B cell (primary cell): ENCODE measurements at regions not wholly inside any gene's neighbourhood (a gene's known extent, or its start where the extent isn't known, plus 50 kb on each side); places are given as distances from the start of the nearest gene placed in this dataset.

Experiments used
- ATAC-seq: fragments of 200-7000 bp; cut with Tn5 transposase; one replicate; pipeline ENCODE4 v1.10.0; 2021; ENCODE audit warnings: low read depth, mild to moderate bottlenecking, moderate number of reproducible peaks, moderate library complexity
- CTCF ChIA-PET: fragments of 350-600 bp; sonication (Branson Sonifier 250); formaldehyde crosslinking; loops from one replicate; lab custom pipeline; 2021; ENCODE audit warnings: antibody characterized with exemption, inconsistent platforms; lab: Charles Lee
- POLR2A ChIA-PET: fragments of 350-600 bp; sonication (Branson Sonifier 250); formaldehyde crosslinking; loops from one replicate; lab custom pipeline; 2021; ENCODE audit warnings: antibody characterized with exemption; lab: Charles Lee
- DNase-seq: peaks from one replicate; pipeline ENCODE4 v3.0.0; 2013
- H2AFZ ChIP-seq: 2 replicates; pipeline ENCODE4 v1.6.1; 2012; ENCODE audit warnings: mild to moderate bottlenecking, low read depth, low read length; ENCODE audit not compliant: insufficient read depth, poor library complexity, severe bottlenecking
- H3K27ac ChIP-seq, 2 donors: 1 replicate in 1 of 2; 2 replicates in 1 of 2; pipeline ENCODE4 v1.5.1; 2012 to 2013; ENCODE audit warnings: low read length in 2 of 2, mild to moderate bottlenecking in 2 of 2, moderate library complexity in 1 of 2
- H3K27me3 ChIP-seq, 4 experiments: fragments of 200-600 bp in 1 of 4; sonication (generic) in 1 of 4; replicated peaks in 1 of 4; 1 replicate in 2 of 4; 2 replicates in 2 of 4; pipeline versions ENCODE4 v1.6.1 to v1.7.0; 2013 to 2016; ENCODE audit warnings: low read length in 3 of 4, mild to moderate bottlenecking in 2 of 4, mixed read lengths in 1 of 4, moderate library complexity in 1 of 4; ENCODE audit not compliant: insufficient read depth in 4 of 4, control insufficient read depth in 3 of 4; ENCODE audit errors: control extremely low read depth in 1 of 4
- H3K36me3 ChIP-seq, 2 experiments: replicated peaks in 1 of 2; 1 replicate in 1 of 2; 2 replicates in 1 of 2; pipeline versions ENCODE4 v1.6.1 to v1.7.1; 2013; ENCODE audit warnings: low read length in 1 of 2; ENCODE audit not compliant: insufficient read depth in 2 of 2, control insufficient read depth in 1 of 2; ENCODE audit errors: control extremely low read depth in 1 of 2, extremely low read depth in 1 of 2
- H3K4me1 ChIP-seq, 2 donors: fragments of 200-600 bp in 1 of 2; sonication (generic) in 1 of 2; 1 replicate in 1 of 2; 2 replicates in 1 of 2; pipeline versions ENCODE4 v1.5.1 to v1.6.1; 2013 to 2017; ENCODE audit warnings: low read length in 2 of 2; ENCODE audit not compliant: control insufficient read depth in 2 of 2, insufficient read depth in 2 of 2
- H3K4me2 ChIP-seq: replicated peaks from 2 replicates; pipeline ENCODE3; 2012; ENCODE audit warnings: mild to moderate bottlenecking, low read depth, low read length; ENCODE audit not compliant: poor library complexity, severe bottlenecking
- H3K4me3 ChIP-seq, 5 experiments: fragments of 200-600 bp in 1 of 5; sonication (generic) in 1 of 5; 1 replicate in 3 of 5; 2 replicates in 2 of 5; pipeline versions ENCODE4 v1.5.1 to v1.7.0; 2011 to 2016; ENCODE audit warnings: low read length in 4 of 5, mild to moderate bottlenecking in 4 of 5, low read depth in 2 of 5, control low read depth in 1 of 5, moderate library complexity in 1 of 5; ENCODE audit not compliant: insufficient read depth in 1 of 5; ENCODE audit errors: control extremely low read depth in 1 of 5, extremely low read depth in 1 of 5
- H3K79me2 ChIP-seq: fragments of 200-600 bp; sonication (generic); one replicate; pipeline ENCODE4 v1.6.0; 2016; ENCODE audit warnings: low read length; ENCODE audit not compliant: control insufficient read depth, insufficient read depth
- H3K9ac ChIP-seq: fragments of 200-600 bp; sonication (generic); 2 replicates; pipeline ENCODE4 v1.6.1; 2017; ENCODE audit warnings: mild to moderate bottlenecking, low read length, moderate library complexity
- H3K9me3 ChIP-seq, 3 donors: one replicate each; pipeline versions ENCODE4 v1.6.1 to v1.7.1; 2013; ENCODE audit warnings: low read length in 2 of 3; ENCODE audit not compliant: control insufficient read depth in 2 of 3, insufficient read depth in 1 of 3; ENCODE audit errors: control extremely low read depth in 1 of 3
- H4K20me1 ChIP-seq: 2 replicates; pipeline ENCODE4 v1.6.0; 2012; ENCODE audit warnings: mild to moderate bottlenecking, low read length; ENCODE audit not compliant: insufficient read depth, control insufficient read depth, poor library complexity, severe bottlenecking
- H3K27ac Mint-ChIP-seq: one replicate; pipeline ENCODE4 v1.8.0; 2021; ENCODE audit warnings: mixed read lengths
- H3K27me3 Mint-ChIP-seq: one replicate; pipeline ENCODE4 v1.8.0; 2021; ENCODE audit warnings: mixed read lengths
- H3K4me1 Mint-ChIP-seq: one replicate; pipeline ENCODE4 v1.8.0; 2021; ENCODE audit warnings: mixed read lengths
- H3K4me3 Mint-ChIP-seq: one replicate; pipeline ENCODE4 v1.8.0; 2021; ENCODE audit warnings: mixed read lengths
- H3K9me3 Mint-ChIP-seq: one replicate; pipeline ENCODE4 v1.8.0; 2022; ENCODE audit warnings: mixed read lengths; ENCODE audit not compliant: insufficient read depth
- CTCF ChIP-seq: fragments of 200-600 bp; IDR thresholded peaks from one replicate; pipeline ENCODE4 v1.8.0; 2022; ENCODE audit warnings: antibody characterized with exemption, mild to moderate bottlenecking
- EZH2 ChIP-seq: IDR thresholded peaks from 2 replicates; pipeline ENCODE4 v1.6.1; 2012; ENCODE audit warnings: borderline replicate concordance, low read depth, mild to moderate bottlenecking, moderate library complexity, low read length; ENCODE audit not compliant: insufficient read depth, poor library complexity, severe bottlenecking
- WGBS: methylation state at CpG from one replicate; pipeline ENCODE4 v1.1.5; 2013; ENCODE audit warnings: missing lambda C conversion rate; ENCODE audit not compliant: insufficient coverage; 5-methylcytosine and 5-hydroxymethylcytosine counted together
- intact Hi-C: fragments of 100-400 bp; cut with micrococcal nuclease; formaldehyde crosslinking; loops from one replicate; pipeline ENCODE4 v1.10.0; 2022

GRCh38 chr6:134531188-134531551 is 213.3 kb upstream of the SGK1 start:
- no peaks in the 10 kb centered on the region for H3K4me1 ChIP-seq
- H3K9me3 ChIP-seq, result no peaks in the 10 kb centered on the region
- intact Hi-C loops, result no loop called here
- DNase-seq, result no peak
- H3K79me2 ChIP-seq, result no peaks in the 10 kb centered on the region
- no CpG with 5 or more reads among the region's 2 CpGs for WGBS
- ChIA-PET CTCF (no interaction called here), POLR2A (no interaction called here)
- no peaks in the 10 kb centered on the region for H3K27me3 Mint-ChIP-seq
- H3K9ac ChIP-seq, result no peak overlapping the region
- no peaks in the 10 kb centered on the region for H3K4me1 Mint-ChIP-seq
- no peak overlapping the region for H3K27ac Mint-ChIP-seq
- no peak for ATAC-seq
- H3K27me3 ChIP-seq, result no peaks in the 10 kb centered on the region
- H3K4me3 Mint-ChIP-seq, result no peak overlapping the region
- H3K4me2 ChIP-seq, result no peak overlapping the region
- no peak overlapping the region for H3K27ac ChIP-seq
- H3K36me3 ChIP-seq, result no peaks in the 10 kb centered on the region
- no peak for TF ChIP-seq CTCF
- no peak overlapping the region for H2AFZ ChIP-seq
- H3K4me3 ChIP-seq, result no peak overlapping the region
- no peaks in the 10 kb centered on the region for H3K9me3 Mint-ChIP-seq
- H4K20me1 ChIP-seq, result no peaks in the 10 kb centered on the region

- H3K9me3 ChIP-seq, result no peaks in the 10 kb centered on the region
- no peak overlapping the region for H3K4me2 ChIP-seq
- ATAC-seq (no peak), DNase-seq (no peak)
- TF ChIP-seq CTCF (no peak), EZH2 (no peak)
- no peaks in the 10 kb centered on the region for H4K20me1 ChIP-seq
- H2AFZ ChIP-seq, result no peak overlapping the region
- H3K36me3 ChIP-seq, result no peaks in the 10 kb centered on the region
- H3K4me3 Mint-ChIP-seq, result no peak overlapping the region
- H3K27me3 Mint-ChIP-seq, result no peaks in the 10 kb centered on the region
- no CpG with 5 or more reads among the region's 4 CpGs for WGBS
- intact Hi-C loops, result no loop called here
- no peaks in the 10 kb centered on the region for H3K4me1 Mint-ChIP-seq
- H3K4me3 ChIP-seq, result no peak overlapping the region
- ChIA-PET POLR2A (no interaction called here), CTCF (no interaction called here)
- no peaks in the 10 kb centered on the region for H3K79me2 ChIP-seq
- no peaks in the 10 kb centered on the region for H3K9me3 Mint-ChIP-seq
- no peak overlapping the region for H3K9ac ChIP-seq
- no peaks in the 10 kb centered on the region for H3K4me1 ChIP-seq
- H3K27ac Mint-ChIP-seq, result no peak overlapping the region
- H3K27ac ChIP-seq, result no peak overlapping the region
- no peaks in the 10 kb centered on the region for H3K27me3 ChIP-seq
These were observed 212.0 kb upstream of the SGK1 start for GRCh38 chr6:134529921-134530320.
